ENCODE measurements at regions not wholly inside any gene's neighbourhood (a gene's known extent, or its start where the extent isn't known, plus 50 kb on each side); places are given as distances from the start of the nearest gene placed in this dataset.

- Histone ChIP-seq H3K9me2 (no peaks in the 10 kb centered on the region), H2AFZ (ENCODE audit: low read depth) (no peak overlapping the region), H3K27me3 (ENCODE audit: insufficient read depth) (no peaks in the 10 kb centered on the region), H3K79me2 (ENCODE audit: insufficient read depth) (no peaks in the 10 kb centered on the region), H3F3A (replicated peaks; ENCODE audit: insufficient read depth) (no peaks in the 10 kb centered on the region), H3K9me3 (no peaks in the 10 kb centered on the region), H3K27ac (ENCODE audit: low read depth in 2 of 2, low read length in 1 of 2) (no peak overlapping the region), H3K9ac (no peak overlapping the region), H3K4me3 (ENCODE audit: low read depth in 2 of 2, low read length in 1 of 2) (no peak overlapping the region), H3K4me1 (ENCODE audit: control insufficient read depth in 1 of 2, insufficient read depth in 2 of 2, low read depth in 1 of 2, low read length in 1 of 2) (peaks cover 0 to 3% of the 10 kb centered on the region in 2 experiments; a peak in 1 of 4 replicates), H3K36me3 (replicated peaks in 1 of 2; ENCODE audit: control insufficient read depth in 1 of 2, insufficient read depth in 2 of 2, low read length in 1 of 2) (no peaks in the 10 kb centered on the region), H4K20me1 (ENCODE audit: insufficient read depth) (no peaks in the 10 kb centered on the region), H3K4me2 (no peak overlapping the region)
- POLR2A ChIA-PET: no interaction called here
- CTCF ChIA-PET: interaction anchor here (1.0 to 1.5 kb wide), 4 partner anchors 13 to 133 kb away, joined by 3 read pairs; no protein-coding TSS in a partner anchor
- WGBS (ENCODE audit: low lambda C conversion rate): 63% methylated on average over 5 of the region's 5 CpGs
- DNase-seq: peak; percentile 33
- TF ChIP-seq USF1 (IDR thresholded peaks at IDR 0.05; ENCODE audit: borderline replicate concordance, low read depth): no peak
- TF ChIP-seq JUND (IDR thresholded peaks at IDR 0.05): no peak
- 0 out of 2 replicates have a peak, but pooled peaks have one; percentile 16 for TF ChIP-seq RCOR1 (IDR thresholded peaks at IDR 0.05; ENCODE audit: low read length)
- TF ChIP-seq GATA2 (CRISPR knock-in tag; IDR thresholded peaks at IDR 0.05): peak; percentile 80
- TF ChIP-seq RXRA (IDR thresholded peaks at IDR 0.05; ENCODE audit: borderline replicate concordance, low read depth): no peak
- peak in 1 of 2 experiments; percentile 67; a peak in 1 of 4 replicates for TF ChIP-seq EP300 (IDR thresholded peaks at IDR 0.05; ENCODE audit: borderline replicate concordance in 1 of 2, low read depth in 1 of 2, low read length in 1 of 2)
- no peak for TF ChIP-seq NRF1 (IDR thresholded peaks at IDR 0.05; ENCODE audit: low read depth, low read length)
- TF ChIP-seq SMC3 (IDR thresholded peaks at IDR 0.05; ENCODE audit: low read depth, low read length): no peak
Measured at GRCh38 chr6:16832043-16832567, 70.8 kb upstream of the ATXN1 start.

GRCh38 chr6:16831136-16831535 lies 69.9 kb upstream of the ATXN1 start:
- POLR2A ChIA-PET: no interaction called here
- CTCF ChIA-PET: interaction anchor here (1.5 kb wide), 1 partner anchor 12 kb away, joined by 3 read pairs; no protein-coding TSS in a partner anchor

More at GRCh38 chr6:16831136-16831535, 69.9 kb upstream of the ATXN1 start:
- no peaks in the 10 kb centered on the region for H3K9me3 ChIP-seq
- WGBS (ENCODE audit: low lambda C conversion rate): 90% methylated on average over 5 of the region's 8 CpGs
- H3K27me3 ChIP-seq (ENCODE audit: insufficient read depth): no peaks in the 10 kb centered on the region
- no peaks in the 10 kb centered on the region for H3F3A ChIP-seq (replicated peaks; ENCODE audit: insufficient read depth)
- no peak for TF ChIP-seq RFX5 (IDR thresholded peaks at IDR 0.05; ENCODE audit: low read length)
- TF ChIP-seq POLR2AphosphoS5 (IDR thresholded peaks at IDR 0.05; ENCODE audit: low read depth, low read length): no peak
- TF ChIP-seq TAF1 (IDR thresholded peaks at IDR 0.05; ENCODE audit: borderline replicate concordance, low read depth, low read length): no peak
- TF ChIP-seq CTCF (IDR thresholded peaks at IDR 0.05): no peak
- no peak for TF ChIP-seq ELF1 (IDR thresholded peaks at IDR 0.05)
- no peak for TF ChIP-seq EZH2phosphoT487 (IDR thresholded peaks at IDR 0.05; ENCODE audit: borderline replicate concordance, low read depth)
- H3K9me2 ChIP-seq: no peaks in the 10 kb centered on the region
- H3K9ac ChIP-seq: no peak overlapping the region
- DNase-seq: no peak
- H4K20me1 ChIP-seq (ENCODE audit: insufficient read depth): no peaks in the 10 kb centered on the region
- no peak overlapping the region for H3K4me3 ChIP-seq (ENCODE audit: low read depth in 2 of 2, low read length in 1 of 2)
- H3K36me3 ChIP-seq (replicated peaks in 1 of 2; ENCODE audit: control insufficient read depth in 1 of 2, insufficient read depth in 2 of 2, low read length in 1 of 2): no peaks in the 10 kb centered on the region
- H3K4me1 ChIP-seq (ENCODE audit: control insufficient read depth in 1 of 2, insufficient read depth in 2 of 2, low read depth in 1 of 2, low read length in 1 of 2): peaks cover 0 to 3% of the 10 kb centered on the region in 2 experiments; a peak in 1 of 4 replicates
- no peak overlapping the region for H3K27ac ChIP-seq (ENCODE audit: low read depth in 2 of 2, low read length in 1 of 2)
- no peaks in the 10 kb centered on the region for H3K79me2 ChIP-seq (ENCODE audit: insufficient read depth)
- H3K4me2 ChIP-seq: no peak overlapping the region
- no peak overlapping the region for H2AFZ ChIP-seq (ENCODE audit: low read depth)
